Lower leg skin (tissue), 4 donors: ENCODE measurements at regions not wholly inside any gene's neighbourhood (a gene's known extent, or its start where the extent isn't known, plus 50 kb on each side); places are given as distances from the start of the nearest gene placed in this dataset.
"Not testable (repeated sequence)": the region's sequence is repeated elsewhere in the genome, so short reads cannot be mapped to it uniquely, and the experiment has no call there.

Experiments used
- DNase-seq, 2 donors: peaks; one replicate each; pipeline ENCODE4 v3.0.0-alpha.2; 2019; ENCODE audit warnings: low spot score in 2 of 2
- H3K4me3 ChIP-seq: fragments of 200-600 bp; sonication (generic); 2 replicates; pipeline ENCODE4 v1.5.1; 2017; ENCODE audit warnings: mild to moderate bottlenecking, low read depth; ENCODE audit not compliant: poor library complexity, severe bottlenecking
- CTCF ChIP-seq, 3 donors: fragments of 450-650 bp; IDR thresholded peaks; one replicate each; pipeline ENCODE4 v1.5.1; 2016; ENCODE audit warnings: antibody characterized with exemption in 3 of 3, mild to moderate bottlenecking in 3 of 3, moderate library complexity in 2 of 3
- POLR2A ChIP-seq, 2 donors: fragments of 450-650 bp; IDR thresholded peaks; one replicate each; pipeline ENCODE4 v1.6.1; 2016 to 2017; ENCODE audit warnings: antibody characterized with exemption in 2 of 2, mild to moderate bottlenecking in 1 of 2, moderate library complexity in 1 of 2
- WGBS, 2 donors: methylation state at CpG; one replicate each; pipeline ENCODE4 v1.1.5; 2018; 5-methylcytosine and 5-hydroxymethylcytosine counted together
- intact Hi-C: fragments of 100-400 bp; cut with DNase I; formaldehyde crosslinking; loops from one replicate; pipeline ENCODE4 v1.15.0; 2023; ENCODE audit warnings: low total_unique reads

- intact Hi-C loops = no loop called here
- DNase-seq = no peak
- H3K4me3 ChIP-seq = no peak overlapping the region
- 91 to 94% methylated on average over 6 of the region's 6 CpGs for WGBS, 2 donors
- no peak for TF ChIP-seq POLR2A (IDR thresholded peaks at IDR 0.05)
- TF ChIP-seq CTCF (IDR thresholded peaks at IDR 0.05) = no peak
These were observed 69.1 kb upstream of the ADTRP start for GRCh38 chr6:11847515-11848345.

GRCh38 chr6:11847068-11847467 lies 68.5 kb upstream of the ADTRP start:
- intact Hi-C loops, DNase-seq, H3K4me3 ChIP-seq: not testable (repeated sequence)
- WGBS, 2 donors = 96 to 97% methylated on average over 2 of the region's 2 CpGs

GRCh38 chr6:11845664-11846577 lies 67.3 kb upstream of the ADTRP start:
- DNase-seq = no peak
- 55 to 56% methylated on average over 5 of the region's 5 CpGs for WGBS, 2 donors

GRCh38 chr6:11842795-11843194 lies 64.2 kb upstream of the ADTRP start:
- DNase-seq, intact Hi-C loops, H3K4me3 ChIP-seq: not testable (repeated sequence)
- WGBS, 2 donors = 92 to 95% methylated on average over 3 of the region's 3 CpGs

More at GRCh38 chr6:11845664-11846577, 67.3 kb upstream of the ADTRP start:
- intact Hi-C loops = no loop called here
- no peak for TF ChIP-seq POLR2A (IDR thresholded peaks at IDR 0.05)
- H3K4me3 ChIP-seq = no peak overlapping the region

GRCh38 chr6:11835065-11835464 lies 56.5 kb upstream of the ADTRP start:
- no peak for TF ChIP-seq POLR2A (IDR thresholded peaks at IDR 0.05)
- no peak for TF ChIP-seq CTCF (IDR thresholded peaks at IDR 0.05)
- intact Hi-C loops = no loop called here
- no peak for DNase-seq
- 34 to 38% methylated on average over 2 of the region's 2 CpGs for WGBS, 2 donors
- H3K4me3 ChIP-seq = no peak overlapping the region

- no peak for DNase-seq
- no peak overlapping the region for H3K4me3 ChIP-seq
- TF ChIP-seq POLR2A (IDR thresholded peaks at IDR 0.05) (no peak), CTCF (IDR thresholded peaks at IDR 0.05) (no peak)
- intact Hi-C loops = no loop called here
- WGBS, 2 donors = 59 to 68% methylated on average over 11 of the region's 11 CpGs
These were observed 55.3 kb upstream of the ADTRP start for GRCh38 chr6:11833626-11834592.
